Activated T-cell treated with anti-CD3 and anti-CD28 coated beads for 1 hour (primary cell): ENCODE measurements at regions not wholly inside any gene's neighbourhood (a gene's known extent, or its start where the extent isn't known, plus 50 kb on each side); places are given as distances from the start of the nearest gene placed in this dataset.

Source experiments
- DNase-seq: peaks from one replicate; pipeline ENCODE4 v3.0.0-alpha.2; 2020; ENCODE audit warnings: low read depth

DNA sequence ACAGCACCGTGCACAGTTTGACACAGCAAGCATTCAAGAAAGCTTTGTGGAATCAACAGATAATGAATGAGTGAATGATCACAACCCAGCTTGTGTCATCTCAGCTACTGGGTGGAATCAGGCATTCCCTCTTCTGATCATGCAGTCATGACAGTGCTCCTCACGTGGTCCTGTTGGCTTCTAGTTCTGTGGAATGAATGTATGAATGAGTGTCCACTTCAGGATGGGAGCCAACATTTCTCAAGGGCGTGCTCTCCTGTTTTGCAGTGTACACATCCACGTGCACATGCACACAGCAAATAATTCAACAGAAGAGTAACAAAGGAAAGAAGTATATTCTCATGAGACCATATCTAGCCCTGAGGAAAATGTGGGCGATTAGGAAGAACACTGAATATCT is 133.1 kb upstream of the NPVF start:
- DNase-seq: no peak

- no peak for DNase-seq
Observed at GRCh38 chr7:25361863-25362262, 133.6 kb upstream of the NPVF start.

DNA sequence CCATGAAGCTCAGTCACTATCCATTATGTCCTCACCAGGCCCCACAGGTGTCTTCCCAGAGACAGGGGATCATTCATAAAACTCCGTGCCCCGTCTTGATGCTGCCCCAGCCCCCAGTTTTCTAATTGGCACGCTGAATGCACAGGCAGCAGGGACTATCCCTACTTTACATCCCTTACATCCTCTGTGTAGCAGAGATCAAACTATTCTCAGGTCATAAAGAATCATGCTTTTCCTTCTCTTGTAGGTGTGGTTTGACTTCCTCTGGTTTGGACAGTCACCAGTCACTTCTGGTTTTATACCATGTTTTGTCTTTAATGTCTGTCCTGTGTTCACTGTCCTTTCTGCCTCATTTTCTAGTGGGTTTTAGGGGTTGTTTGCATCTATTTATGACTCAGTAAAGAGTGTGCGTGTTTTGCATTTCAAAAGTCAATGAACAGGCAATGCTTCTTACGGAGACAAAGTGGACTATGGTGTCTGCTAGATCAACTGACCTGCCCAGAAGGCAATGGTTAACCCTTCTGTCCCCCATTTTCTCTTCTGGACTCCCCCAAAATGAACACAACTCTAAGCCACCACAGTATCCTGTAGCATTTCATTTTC is 140.4 kb upstream of the NPVF start:
- DNase-seq: no peak

- no peak for DNase-seq
Observed at GRCh38 chr7:25369786-25370185, 141.5 kb upstream of the NPVF start.

- no peak for DNase-seq
Observed at GRCh38 chr7:25371972-25372371, 143.7 kb upstream of the NPVF start.

- DNase-seq: no peak
Observed at GRCh38 chr7:25375805-25376600, 147.7 kb upstream of the NPVF start.

DNA sequence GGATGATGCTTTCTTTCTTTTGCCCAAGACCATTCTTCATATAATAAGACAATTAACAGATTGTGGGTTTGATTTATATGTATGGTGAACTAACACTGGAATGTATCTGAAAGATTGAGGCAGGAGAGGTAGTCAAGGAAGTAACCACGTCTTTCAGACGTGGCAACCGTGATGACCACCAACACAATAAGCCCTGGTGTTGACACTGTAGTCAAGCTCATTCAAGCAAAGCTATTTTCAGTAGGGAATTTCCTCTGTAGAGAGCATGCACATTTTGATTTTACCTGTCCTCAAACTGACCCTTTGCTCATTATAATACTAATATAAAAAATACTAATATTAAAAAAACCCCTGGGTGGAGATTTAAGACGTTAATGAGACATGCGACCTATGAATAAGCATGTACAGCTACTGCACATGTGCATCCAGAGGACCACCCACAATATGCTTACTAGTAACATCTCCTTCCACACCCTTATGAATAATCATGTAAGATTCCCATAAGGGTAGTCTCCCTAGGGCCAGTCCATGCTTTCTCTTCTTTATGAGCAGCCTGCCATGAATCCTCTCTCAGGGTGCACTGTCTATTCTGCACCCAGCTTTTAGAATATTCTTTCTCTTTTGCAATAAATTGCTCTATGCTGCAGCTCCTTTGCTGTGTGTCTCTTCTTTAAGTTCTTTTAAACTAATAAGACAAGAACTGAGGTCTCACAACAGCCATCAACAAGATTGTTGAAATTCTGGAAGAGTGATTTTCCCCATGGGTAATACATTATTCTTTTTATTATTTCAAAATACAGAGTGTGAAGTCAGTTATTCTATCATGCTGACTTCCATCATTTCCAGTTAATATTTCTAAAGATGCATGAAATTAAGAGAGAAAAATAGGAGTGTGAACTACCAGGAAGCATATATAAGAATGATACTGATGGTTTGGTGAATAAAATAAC is 151.3 kb upstream of the NPVF start:
- no peak for DNase-seq

- DNase-seq: no peak
Observed at GRCh38 chr7:25381818-25382589, 153.7 kb upstream of the NPVF start.

DNA sequence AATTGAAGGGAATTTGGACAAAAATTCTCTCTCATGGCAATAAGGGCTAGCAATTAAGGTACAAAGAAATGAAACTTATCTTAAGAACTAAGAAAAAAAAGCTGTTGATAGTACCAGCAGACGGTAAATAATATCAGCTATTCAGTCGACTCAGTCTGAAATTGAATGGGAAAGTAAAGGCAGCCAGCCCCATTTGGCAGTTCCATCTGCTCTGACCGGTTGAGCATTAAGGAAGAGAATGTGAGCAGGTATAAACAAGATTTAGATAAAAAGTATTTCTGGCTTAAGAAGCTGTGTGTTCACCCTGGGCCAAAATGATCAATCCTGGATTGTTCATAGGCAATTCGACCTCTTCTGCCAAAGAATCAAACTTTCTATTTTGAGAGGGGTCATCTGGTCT is 154.6 kb upstream of the NPVF start:
- no peak for DNase-seq

DNA sequence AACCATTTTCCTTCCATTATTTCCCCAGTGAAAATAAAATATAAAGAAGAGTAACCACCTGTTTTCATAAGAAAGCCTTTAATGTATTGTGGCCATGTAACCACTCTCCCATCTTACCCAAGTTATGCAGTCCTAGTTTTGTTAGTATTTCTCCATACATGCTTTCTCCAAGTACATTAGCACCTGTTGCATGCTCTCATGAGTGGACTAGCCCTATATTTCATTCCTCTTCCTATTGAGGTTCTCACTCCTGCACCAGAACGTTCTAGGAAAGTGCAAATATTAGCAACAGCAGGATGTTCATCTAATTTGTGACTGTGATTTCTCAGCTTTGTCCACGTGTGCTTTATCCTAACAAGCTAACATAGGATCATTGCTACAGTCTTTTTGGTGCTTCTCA is 155.1 kb upstream of the NPVF start:
- DNase-seq: no peak

- DNase-seq: no peak
Observed at GRCh38 chr7:25384788-25385505, 156.7 kb upstream of the NPVF start.

DNA sequence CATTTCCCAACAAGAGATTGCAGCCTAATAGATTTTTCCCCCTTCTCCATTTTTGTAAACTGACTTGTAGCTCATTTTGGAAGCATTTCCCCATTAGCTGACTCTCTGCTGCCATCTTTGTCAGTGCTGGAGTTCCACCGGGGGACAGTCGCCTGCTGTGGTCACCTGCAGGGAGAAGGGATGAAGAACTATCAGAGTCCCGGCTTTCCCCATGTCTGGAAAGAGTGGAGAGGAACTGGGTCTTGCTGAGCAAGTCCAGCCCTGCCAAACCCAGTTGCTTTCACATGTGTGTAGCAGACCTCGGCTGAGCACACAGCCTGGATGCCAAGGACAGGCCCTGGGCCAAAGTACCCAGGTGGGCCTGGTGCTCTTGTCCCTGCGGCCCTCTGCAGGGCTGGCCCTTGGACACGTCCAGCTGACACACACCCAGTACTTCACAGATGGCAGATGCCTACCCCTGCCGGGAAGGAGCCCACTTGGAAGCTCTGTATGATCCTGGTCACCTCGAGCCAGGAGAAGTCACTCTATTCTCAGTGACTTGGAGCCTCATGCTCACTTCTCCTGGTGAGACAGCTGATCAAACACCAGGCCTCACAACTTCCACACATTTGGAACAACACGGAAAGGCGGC is 157.3 kb upstream of the NPVF start:
- DNase-seq: no peak

- DNase-seq: no peak
Observed at GRCh38 chr7:25386311-25386744, 158.0 kb upstream of the NPVF start.

GRCh38 chr7:25388681-25389080 is 160.4 kb upstream of the NPVF start:
- DNase-seq: no peak

DNA sequence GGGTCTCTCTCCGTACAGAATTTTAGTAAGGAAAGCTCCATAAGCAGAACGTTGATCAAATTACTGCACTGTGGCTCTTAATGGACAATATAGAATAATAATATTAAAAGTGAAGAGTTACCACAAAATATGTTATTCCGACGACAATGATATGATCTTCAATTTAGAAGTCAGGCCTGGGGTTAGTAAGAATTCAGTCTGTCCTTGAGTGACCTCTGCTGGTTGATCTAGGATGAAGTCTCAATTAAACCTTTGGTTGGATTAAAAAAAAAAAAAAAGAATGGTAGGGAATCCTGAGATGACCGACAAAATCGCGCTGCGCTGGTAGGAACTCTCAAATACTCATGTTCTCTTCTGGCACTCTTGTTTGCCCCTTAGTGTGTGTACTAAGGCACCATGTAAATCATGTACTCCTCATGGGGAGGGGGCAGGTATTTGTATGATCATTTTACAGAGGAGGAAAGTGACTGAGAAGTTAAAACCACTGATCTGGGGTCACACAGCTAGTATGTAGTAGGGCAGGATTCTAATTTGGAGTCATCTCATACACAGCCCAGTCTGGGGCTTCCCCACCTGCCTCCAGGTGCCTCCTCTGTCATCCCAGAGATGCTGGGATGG is 161.3 kb upstream of the NPVF start:
- DNase-seq: no peak

DNA sequence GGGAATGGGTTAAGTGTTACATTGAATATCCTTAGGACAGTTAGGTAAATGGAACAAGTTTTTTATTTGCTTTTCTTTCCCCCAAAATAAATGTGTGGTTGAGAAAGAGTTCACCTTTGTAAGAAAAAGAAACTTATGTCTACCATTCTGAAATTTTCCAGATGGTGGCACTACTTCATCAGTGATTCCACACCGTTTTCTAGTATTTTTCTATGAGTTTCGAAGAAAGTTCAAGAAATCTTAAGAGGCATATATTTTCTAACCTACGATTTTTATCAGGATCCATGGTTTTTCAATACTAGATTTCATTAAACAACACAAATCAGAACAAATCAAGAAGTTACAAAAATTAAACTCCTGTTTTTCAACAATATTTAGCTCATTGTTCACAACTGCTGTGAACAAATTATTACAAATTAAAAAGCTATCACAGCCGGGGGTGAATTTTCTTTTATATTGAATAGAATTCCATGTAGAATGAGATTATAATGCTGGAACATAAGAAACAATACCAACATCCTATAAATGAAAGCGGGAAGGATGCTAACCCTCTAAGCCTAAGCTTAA is 163.1 kb upstream of the NPVF start:
- no peak for DNase-seq

DNA sequence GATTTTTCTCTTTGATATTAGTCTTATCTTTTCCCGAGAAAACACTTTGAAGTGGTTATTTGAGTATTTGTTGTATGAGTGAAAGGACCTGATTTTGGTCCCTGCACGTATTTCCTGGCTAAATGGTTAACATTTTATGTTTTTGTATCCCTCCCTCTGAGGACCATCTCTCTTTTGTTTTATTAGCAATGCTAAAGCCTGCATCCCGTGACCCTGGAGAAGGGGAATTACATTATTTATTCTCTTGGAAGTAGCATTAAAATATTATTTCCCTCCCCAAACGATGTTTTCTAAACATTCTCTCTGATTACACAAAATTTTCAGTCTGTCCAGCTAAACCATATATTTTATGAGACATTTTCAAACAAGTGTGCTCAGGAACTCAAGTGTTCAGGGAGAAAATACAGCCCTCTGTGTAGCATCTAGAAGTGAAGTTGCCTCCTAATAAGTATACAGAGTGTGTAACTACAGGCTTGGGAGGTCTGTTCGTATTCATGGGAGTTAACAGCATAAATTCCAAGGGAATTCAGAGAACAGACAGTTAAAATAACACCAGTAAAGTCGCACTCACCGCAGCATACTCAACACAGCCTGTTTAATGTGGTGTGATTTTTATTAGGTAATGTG is 163.8 kb upstream of the NPVF start:
- no peak for DNase-seq

- no peak for DNase-seq
Observed at GRCh38 chr7:25392588-25393338, 164.5 kb upstream of the NPVF start.

GRCh38 chr7:25395976-25396375 is 167.7 kb upstream of the NPVF start:
- DNase-seq: no peak
